ENCODE measurements at regions not wholly inside any gene's neighbourhood (a gene's known extent, or its start where the extent isn't known, plus 50 kb on each side); places are given as distances from the start of the nearest gene placed in this dataset.

- TF ChIP-seq CTCF (IDR thresholded peaks at IDR 0.05; ENCODE audit: insufficient read depth, low read length), result no peak
- TF ChIP-seq POLR2AphosphoS5 (IDR thresholded peaks at IDR 0.05; ENCODE audit: low read depth), result no peak
- no peak for TF ChIP-seq REST (IDR thresholded peaks at IDR 0.05; ENCODE audit: insufficient replicate concordance, low read depth)
- TF ChIP-seq SPI1 (IDR thresholded peaks at IDR 0.05; ENCODE audit: borderline replicate concordance, low read depth), result no peak
Measured at GRCh38 chr6:155591741-155592140, 136.1 kb upstream of the NOX3 start.
